Mesothelial cell of epicardium (in vitro differentiated cells): ENCODE measurements at regions not wholly inside any gene's neighbourhood (a gene's known extent, or its start where the extent isn't known, plus 50 kb on each side); places are given as distances from the start of the nearest gene placed in this dataset.

Source experiments
- DNase-seq, 2 experiments: peaks; one replicate each; pipeline ENCODE4 v3.0.0; 2021; ENCODE audit warnings: low spot score in 2 of 2; ENCODE audit not compliant: unreplicated experiment in 2 of 2
- H3K27ac Mint-ChIP-seq: 2 replicates; pipeline ENCODE4 v1.8.0; 2021; ENCODE audit warnings: mixed read lengths
- H3K27me3 Mint-ChIP-seq: 2 replicates; pipeline ENCODE4 v1.8.0; 2021; ENCODE audit warnings: low read depth, mixed read lengths
- H3K36me3 Mint-ChIP-seq: 2 replicates; pipeline ENCODE4 v1.8.0; 2021; ENCODE audit warnings: mixed read lengths
- H3K4me1 Mint-ChIP-seq: 2 replicates; pipeline ENCODE4 v1.8.0; 2021; ENCODE audit warnings: mixed read lengths
- H3K4me3 Mint-ChIP-seq: 2 replicates; pipeline ENCODE4 v1.8.0; 2021; ENCODE audit warnings: mild to moderate bottlenecking, moderate library complexity, mixed read lengths
- H3K9me3 Mint-ChIP-seq: 2 replicates; pipeline ENCODE4 v1.8.0; 2021; ENCODE audit warnings: mixed read lengths
- TF ChIP-seq, protein P1 (sequence below): fragments of 200-600 bp; sonication (generic); IDR thresholded peaks from one replicate; pipeline ENCODE4 v1.5.0; 2021; ENCODE audit warnings: antibody characterized with exemption; ENCODE audit not compliant: unreplicated experiment

DNA sequence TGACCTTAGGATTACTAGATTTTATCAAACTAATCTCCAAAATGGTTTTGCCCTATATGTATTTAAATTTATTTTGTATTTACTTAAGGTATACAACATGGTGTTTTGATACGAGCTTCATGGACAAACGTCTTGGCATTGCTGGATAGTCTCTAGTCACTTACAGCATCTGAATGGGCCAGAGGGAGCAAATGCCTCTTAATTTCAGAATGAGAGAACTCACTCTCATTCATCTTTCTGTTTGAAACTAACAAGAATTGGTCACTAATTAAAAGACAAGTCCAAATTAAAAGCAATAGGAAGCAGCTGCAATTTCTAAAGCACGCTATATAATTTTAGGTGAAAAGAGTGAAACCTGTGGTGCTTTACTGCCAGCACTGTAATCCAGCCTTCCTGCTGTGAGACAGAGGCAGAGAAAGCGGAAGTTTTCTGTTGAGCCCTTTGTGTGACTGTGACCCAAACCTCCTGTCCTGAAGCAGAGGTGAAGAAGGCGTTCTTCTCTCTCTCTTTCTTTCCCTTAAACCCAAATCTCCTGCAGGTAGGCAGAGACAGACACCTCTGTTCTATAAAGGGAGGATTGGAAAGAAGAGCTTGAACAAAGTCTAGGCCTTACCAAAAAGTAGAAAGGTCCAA is 184.6 kb upstream of the NAV3 start:
- TF ChIP-seq, protein P1, sequence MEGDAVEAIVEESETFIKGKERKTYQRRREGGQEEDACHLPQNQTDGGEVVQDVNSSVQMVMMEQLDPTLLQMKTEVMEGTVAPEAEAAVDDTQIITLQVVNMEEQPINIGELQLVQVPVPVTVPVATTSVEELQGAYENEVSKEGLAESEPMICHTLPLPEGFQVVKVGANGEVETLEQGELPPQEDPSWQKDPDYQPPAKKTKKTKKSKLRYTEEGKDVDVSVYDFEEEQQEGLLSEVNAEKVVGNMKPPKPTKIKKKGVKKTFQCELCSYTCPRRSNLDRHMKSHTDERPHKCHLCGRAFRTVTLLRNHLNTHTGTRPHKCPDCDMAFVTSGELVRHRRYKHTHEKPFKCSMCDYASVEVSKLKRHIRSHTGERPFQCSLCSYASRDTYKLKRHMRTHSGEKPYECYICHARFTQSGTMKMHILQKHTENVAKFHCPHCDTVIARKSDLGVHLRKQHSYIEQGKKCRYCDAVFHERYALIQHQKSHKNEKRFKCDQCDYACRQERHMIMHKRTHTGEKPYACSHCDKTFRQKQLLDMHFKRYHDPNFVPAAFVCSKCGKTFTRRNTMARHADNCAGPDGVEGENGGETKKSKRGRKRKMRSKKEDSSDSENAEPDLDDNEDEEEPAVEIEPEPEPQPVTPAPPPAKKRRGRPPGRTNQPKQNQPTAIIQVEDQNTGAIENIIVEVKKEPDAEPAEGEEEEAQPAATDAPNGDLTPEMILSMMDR, result no peak
- no peaks in the 10 kb centered on the region for H3K36me3 Mint-ChIP-seq
- no peak for DNase-seq
- H3K4me3 Mint-ChIP-seq, result no peak overlapping the region
- peaks cover 2% of the 10 kb centered on the region for H3K27me3 Mint-ChIP-seq
- peaks cover 22% of the 10 kb centered on the region for H3K4me1 Mint-ChIP-seq
- no peaks in the 10 kb centered on the region for H3K9me3 Mint-ChIP-seq
- H3K27ac Mint-ChIP-seq, result no peak overlapping the region

DNA sequence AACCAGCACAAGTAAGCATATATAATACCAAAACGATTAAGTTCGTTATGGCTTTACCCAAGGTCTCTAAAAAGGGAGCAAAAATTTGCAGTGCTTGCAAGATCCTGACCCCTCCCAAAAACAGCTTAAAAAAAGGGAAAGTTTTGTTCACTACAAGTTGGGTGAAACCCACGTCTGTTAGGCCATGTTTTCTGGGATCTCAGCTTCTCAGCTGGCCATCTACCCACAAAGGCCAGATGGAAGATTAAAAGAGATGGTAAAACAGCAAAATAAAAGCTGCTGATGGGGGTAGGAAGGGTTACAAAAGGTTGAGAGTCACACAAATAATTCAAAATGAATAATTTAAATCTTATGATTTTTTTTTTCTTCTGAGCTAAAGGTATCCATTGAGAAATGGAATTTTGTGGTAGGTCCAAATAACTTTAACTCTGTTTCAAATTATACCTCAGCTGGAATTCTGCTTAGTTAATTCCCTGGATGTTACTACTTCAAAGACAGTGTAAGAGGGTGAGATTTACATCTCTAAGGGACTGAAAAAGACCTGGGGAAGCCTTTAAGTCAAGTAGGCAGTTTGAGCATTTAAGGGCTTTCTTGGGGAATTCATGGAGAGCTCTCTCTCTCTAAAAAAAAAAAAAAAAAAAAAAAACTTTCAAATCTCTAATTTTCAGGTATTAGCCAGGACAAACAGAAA is 185.6 kb upstream of the NAV3 start:
- TF ChIP-seq, protein P1, result no peak
- no peak overlapping the region for H3K27ac Mint-ChIP-seq
- H3K27me3 Mint-ChIP-seq, result peaks cover 2% of the 10 kb centered on the region
- no peak for DNase-seq
- peaks cover 21% of the 10 kb centered on the region for H3K4me1 Mint-ChIP-seq
- no peaks in the 10 kb centered on the region for H3K9me3 Mint-ChIP-seq
- H3K4me3 Mint-ChIP-seq, result no peak overlapping the region
- no peaks in the 10 kb centered on the region for H3K36me3 Mint-ChIP-seq

DNA sequence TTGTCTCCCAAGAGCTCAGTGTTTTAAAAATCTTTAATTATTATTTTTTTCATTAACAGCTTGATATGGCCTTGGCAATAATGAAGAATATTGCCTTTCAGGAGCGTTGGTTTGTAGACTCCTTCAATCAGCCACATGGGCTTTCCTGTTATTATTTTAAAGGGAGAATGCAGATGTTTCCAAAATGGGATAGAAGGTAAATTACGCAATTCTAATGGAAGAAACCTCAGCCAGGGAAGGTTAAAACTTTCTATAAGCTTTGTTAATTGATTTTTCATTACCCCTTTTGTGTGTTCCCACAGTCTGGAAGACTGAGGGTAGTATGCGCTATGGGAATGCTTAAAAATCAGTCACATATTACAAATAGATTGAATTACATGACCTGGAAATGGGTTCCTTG is 188.4 kb upstream of the NAV3 start:
- Mint-ChIP-seq H3K4me1 (peaks cover 7% of the 10 kb centered on the region), H3K36me3 (no peaks in the 10 kb centered on the region), H3K27me3 (no peaks in the 10 kb centered on the region), H3K27ac (no peak overlapping the region), H3K4me3 (no peak overlapping the region), H3K9me3 (no peaks in the 10 kb centered on the region)
- TF ChIP-seq, protein P1, result no peak
- no peak for DNase-seq

GRCh38 chr12:77640356-77640755 is 190.3 kb upstream of the NAV3 start:
- Mint-ChIP-seq H3K27ac (no peak overlapping the region), H3K27me3 (no peaks in the 10 kb centered on the region), H3K9me3 (no peaks in the 10 kb centered on the region), H3K4me3 (no peak overlapping the region), H3K4me1 (no peaks in the 10 kb centered on the region), H3K36me3 (no peaks in the 10 kb centered on the region)
- TF ChIP-seq, protein P1, result no peak
- no peak for DNase-seq

DNA sequence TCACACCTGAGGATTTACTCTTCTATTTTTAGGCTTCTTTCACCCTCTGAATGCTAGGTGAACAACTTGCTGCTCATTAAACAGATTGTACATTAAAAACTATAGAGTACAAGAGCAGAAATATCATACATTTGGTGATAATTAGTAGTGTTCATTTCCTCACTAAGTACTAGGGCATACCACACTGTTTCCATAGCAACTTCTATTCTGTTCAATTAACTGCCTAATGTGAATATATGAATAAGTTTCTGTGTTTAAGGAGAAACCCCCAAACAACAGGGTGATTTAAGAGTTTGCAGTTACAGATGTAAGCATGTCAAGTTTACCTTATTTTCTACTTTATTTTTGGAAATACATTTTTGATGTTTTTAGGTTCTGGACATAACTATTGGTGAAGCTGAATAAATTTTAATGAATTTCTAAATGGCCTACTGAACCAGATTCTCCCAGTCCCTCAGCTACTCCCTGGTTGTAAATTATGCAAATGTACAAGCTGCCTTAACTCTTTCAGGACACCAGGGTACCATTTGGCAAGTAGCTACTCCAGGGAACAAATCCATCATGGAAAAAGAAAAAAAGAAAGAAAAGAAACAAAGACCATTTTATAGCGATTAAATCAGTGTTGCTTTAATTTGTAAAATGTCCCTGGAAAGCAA is 199.8 kb upstream of the NAV3 start:
- peaks cover 20% of the 10 kb centered on the region for H3K9me3 Mint-ChIP-seq
- no peaks in the 10 kb centered on the region for H3K27me3 Mint-ChIP-seq
- no peak for DNase-seq
- TF ChIP-seq, protein P1, result no peak
- peaks cover 17% of the 10 kb centered on the region for H3K4me1 Mint-ChIP-seq
- no peak overlapping the region for H3K4me3 Mint-ChIP-seq
- H3K36me3 Mint-ChIP-seq, result no peaks in the 10 kb centered on the region
- no peak overlapping the region for H3K27ac Mint-ChIP-seq
